ENCODE measurements at regions not wholly inside any gene's neighbourhood (a gene's known extent, or its start where the extent isn't known, plus 50 kb on each side); places are given as distances from the start of the nearest gene placed in this dataset.

- no peak overlapping the region for H3K27ac ChIP-seq (ENCODE audit: low read length)
- H3K4me1 ChIP-seq (ENCODE audit: insufficient read depth, low read length) = no peaks in the 10 kb centered on the region
- no peak overlapping the region for H3K9ac ChIP-seq (ENCODE audit: low read depth, low read length)
- no peak overlapping the region for H3K4me2 ChIP-seq (ENCODE audit: insufficient read depth, low read length)
- ATAC-seq (ENCODE audit: insufficient read depth, low read depth) (no peak), DNase-seq (no peak)
- no peaks in the 10 kb centered on the region for H4K20me1 ChIP-seq (ENCODE audit: insufficient read depth, low read length)
- no peaks in the 10 kb centered on the region for H3K79me2 ChIP-seq (ENCODE audit: insufficient read depth, low read length)
- no peaks in the 10 kb centered on the region for H3K36me3 ChIP-seq (ENCODE audit: insufficient read depth, low read length)
- H3K9me3 ChIP-seq (ENCODE audit: insufficient read depth, low read length, severe bottlenecking) = no peaks in the 10 kb centered on the region
- H3K4me3 ChIP-seq (ENCODE audit: low read depth in 1 of 2, low read length in 2 of 2) = no peak overlapping the region
- H2AFZ ChIP-seq (ENCODE audit: low read depth, low read length) = no peak overlapping the region
- no peaks in the 10 kb centered on the region for H3K27me3 ChIP-seq (ENCODE audit: insufficient read depth, low read length, poor library complexity)
- TF ChIP-seq CTCF (IDR thresholded peaks at IDR 0.05; ENCODE audit: borderline replicate concordance, extremely low read depth, low read length, poor library complexity, severe bottlenecking) (no peak), EZH2 (IDR thresholded peaks at IDR 0.05; ENCODE audit: borderline replicate concordance, low read depth, low read length, severe bottlenecking) (no peak)
Observed at GRCh38 chr2:120504936-120505705, 159.2 kb downstream of the INHBB start.

GRCh38 chr2:120508567-120509041 is 162.7 kb downstream of the INHBB start:
- no peaks in the 10 kb centered on the region for H3K27me3 ChIP-seq (ENCODE audit: insufficient read depth, low read length, poor library complexity)
- H3K36me3 ChIP-seq (ENCODE audit: insufficient read depth, low read length) = no peaks in the 10 kb centered on the region
- DNase-seq (no peak), ATAC-seq (ENCODE audit: insufficient read depth, low read depth) (no peak)
- no peaks in the 10 kb centered on the region for H3K79me2 ChIP-seq (ENCODE audit: insufficient read depth, low read length)
- H3K27ac ChIP-seq (ENCODE audit: low read length) = no peak overlapping the region
- no peak overlapping the region for H3K9ac ChIP-seq (ENCODE audit: low read depth, low read length)
- H3K4me1 ChIP-seq (ENCODE audit: insufficient read depth, low read length) = no peaks in the 10 kb centered on the region
- H2AFZ ChIP-seq (ENCODE audit: low read depth, low read length) = no peak overlapping the region
- no peaks in the 10 kb centered on the region for H3K9me3 ChIP-seq (ENCODE audit: insufficient read depth, low read length, severe bottlenecking)
- no peak overlapping the region for H3K4me3 ChIP-seq (ENCODE audit: low read depth in 1 of 2, low read length in 2 of 2)
- TF ChIP-seq CTCF (IDR thresholded peaks at IDR 0.05; ENCODE audit: borderline replicate concordance, extremely low read depth, low read length, poor library complexity, severe bottlenecking) (no peak), EZH2 (IDR thresholded peaks at IDR 0.05; ENCODE audit: borderline replicate concordance, low read depth, low read length, severe bottlenecking) (no peak)
- no peak overlapping the region for H3K4me2 ChIP-seq (ENCODE audit: insufficient read depth, low read length)
- H4K20me1 ChIP-seq (ENCODE audit: insufficient read depth, low read length) = no peaks in the 10 kb centered on the region

GRCh38 chr2:120509213-120509815 is 163.4 kb downstream of the INHBB start:
- Histone ChIP-seq H3K36me3 (ENCODE audit: insufficient read depth, low read length) (no peaks in the 10 kb centered on the region), H3K27me3 (ENCODE audit: insufficient read depth, low read length, poor library complexity) (no peaks in the 10 kb centered on the region), H3K4me1 (ENCODE audit: insufficient read depth, low read length) (no peaks in the 10 kb centered on the region), H3K27ac (ENCODE audit: low read length) (no peak overlapping the region), H3K4me3 (ENCODE audit: low read depth in 1 of 2, low read length in 2 of 2) (no peak overlapping the region), H3K79me2 (ENCODE audit: insufficient read depth, low read length) (no peaks in the 10 kb centered on the region), H3K9ac (ENCODE audit: low read depth, low read length) (no peak overlapping the region), H4K20me1 (ENCODE audit: insufficient read depth, low read length) (no peaks in the 10 kb centered on the region), H3K9me3 (ENCODE audit: insufficient read depth, low read length, severe bottlenecking) (no peaks in the 10 kb centered on the region), H2AFZ (ENCODE audit: low read depth, low read length) (no peak overlapping the region), H3K4me2 (ENCODE audit: insufficient read depth, low read length) (no peak overlapping the region)
- TF ChIP-seq EZH2 (IDR thresholded peaks at IDR 0.05; ENCODE audit: borderline replicate concordance, low read depth, low read length, severe bottlenecking) = no peak
- no peak for TF ChIP-seq CTCF (IDR thresholded peaks at IDR 0.05; ENCODE audit: borderline replicate concordance, extremely low read depth, low read length, poor library complexity, severe bottlenecking)
- no peak for ATAC-seq (ENCODE audit: insufficient read depth, low read depth)
- no peak for DNase-seq
